ENCODE measurements at regions not wholly inside any gene's neighbourhood (a gene's known extent, or its start where the extent isn't known, plus 50 kb on each side); places are given as distances from the start of the nearest gene placed in this dataset.

GRCh38 chr9:82597241-82598203 lies 465.4 kb downstream of the RASEF start:
- no peaks in the 10 kb centered on the region for H3K4me1 ChIP-seq (ENCODE audit: insufficient read depth, insufficient read length)
- H3K27me3 ChIP-seq (ENCODE audit: insufficient read depth, insufficient read length) = no peaks in the 10 kb centered on the region
- H3K9ac ChIP-seq (ENCODE audit: insufficient read length, low read depth) = no peak overlapping the region
- DNase-seq (ENCODE audit: low read depth, low spot score) = no peak
- no peaks in the 10 kb centered on the region for H3K36me3 ChIP-seq (ENCODE audit: insufficient read depth, insufficient read length, low read length)
- TF ChIP-seq SUZ12 (IDR thresholded peaks at IDR 0.05; ENCODE audit: extremely low read depth, insufficient read depth, insufficient read length) (no peak), ZNF274 (IDR thresholded peaks at IDR 0.05; ENCODE audit: low read depth, low read length) (no peak), YY1 (IDR thresholded peaks at IDR 0.05; ENCODE audit: insufficient read depth, insufficient read length) (no peak)
- no peaks in the 10 kb centered on the region for H3K9me3 ChIP-seq (ENCODE audit: insufficient read depth, low read length)
- H3K4me3 ChIP-seq (ENCODE audit: insufficient read length, low read depth) = no peak overlapping the region

DNA sequence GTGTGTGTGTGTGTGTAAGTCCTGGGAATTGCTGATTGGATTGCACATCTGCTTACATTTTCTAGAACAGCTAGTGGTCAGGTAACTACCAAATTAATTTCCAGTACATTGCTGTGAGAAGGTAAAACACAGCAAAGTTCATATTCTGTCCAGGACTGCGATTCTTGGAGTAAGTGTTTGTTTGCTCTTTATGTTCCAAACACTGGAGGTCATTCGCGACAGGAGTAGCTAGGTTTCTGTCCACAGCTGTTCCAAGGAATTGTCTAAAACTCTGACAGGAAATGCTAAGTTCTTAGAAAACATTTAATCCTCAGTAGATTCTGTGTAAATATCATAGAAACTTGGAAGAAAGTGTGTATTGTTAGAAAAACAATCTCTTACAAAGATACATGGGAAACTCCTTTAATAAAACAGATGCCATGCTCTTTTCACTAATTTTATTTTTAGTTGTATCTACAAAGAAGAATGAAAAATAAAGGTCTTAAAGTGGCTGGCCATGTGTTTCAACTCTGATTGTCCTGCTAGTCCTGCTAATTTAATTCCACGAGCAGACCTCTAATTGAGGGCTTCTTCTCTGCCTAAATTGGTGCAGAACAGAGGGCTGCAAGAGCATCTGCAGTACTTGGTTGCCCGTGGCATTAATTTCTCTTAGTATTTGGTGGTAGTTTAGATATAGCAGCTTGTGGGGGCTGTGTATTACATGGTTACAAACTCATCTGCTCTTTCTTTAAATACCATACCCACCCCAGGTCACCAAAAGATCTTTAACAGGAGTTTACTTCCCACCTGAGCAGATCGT lies 464.5 kb downstream of the RASEF start:
- TF ChIP-seq SUZ12 (IDR thresholded peaks at IDR 0.05; ENCODE audit: extremely low read depth, insufficient read depth, insufficient read length) (no peak), ZNF274 (IDR thresholded peaks at IDR 0.05; ENCODE audit: low read depth, low read length) (no peak), YY1 (IDR thresholded peaks at IDR 0.05; ENCODE audit: insufficient read depth, insufficient read length) (no peak)
- Histone ChIP-seq H3K4me1 (ENCODE audit: insufficient read depth, insufficient read length) (no peaks in the 10 kb centered on the region), H3K4me3 (ENCODE audit: insufficient read length, low read depth) (no peak overlapping the region), H3K36me3 (ENCODE audit: insufficient read depth, insufficient read length, low read length) (no peaks in the 10 kb centered on the region), H3K27me3 (ENCODE audit: insufficient read depth, insufficient read length) (no peaks in the 10 kb centered on the region), H3K9me3 (ENCODE audit: insufficient read depth, low read length) (no peaks in the 10 kb centered on the region), H3K9ac (ENCODE audit: insufficient read length, low read depth) (no peak overlapping the region)
- DNase-seq (ENCODE audit: low read depth, low spot score) = no peak

DNA sequence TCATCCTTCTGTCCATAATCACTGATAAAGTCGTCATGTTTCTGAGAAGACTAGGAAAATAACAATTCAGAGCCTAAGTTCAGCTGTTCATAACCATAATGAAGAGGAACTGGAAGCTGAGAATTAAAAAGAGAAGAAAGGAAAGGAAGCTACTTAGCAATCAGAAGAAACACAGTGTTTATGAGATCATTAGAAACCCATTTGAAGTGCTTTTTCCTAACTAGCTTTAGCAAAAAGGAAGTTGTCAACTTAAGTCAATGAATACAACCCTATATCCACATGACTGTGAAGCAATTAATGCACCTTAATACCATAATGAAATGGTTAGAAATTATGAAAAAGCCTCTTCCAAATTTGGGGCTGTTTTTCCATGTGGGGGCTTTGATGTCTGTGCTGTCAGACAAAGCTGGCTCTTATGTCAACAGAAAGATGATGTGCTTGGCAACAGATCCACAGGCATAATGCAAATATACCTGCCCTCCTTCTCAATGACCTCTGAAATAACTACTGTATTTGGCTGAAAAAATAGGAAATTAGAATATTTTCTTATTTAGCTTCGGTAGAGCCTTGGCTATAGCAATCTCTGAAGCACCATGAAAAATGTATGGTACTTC lies 463.5 kb downstream of the RASEF start:
- no peaks in the 10 kb centered on the region for H3K4me1 ChIP-seq (ENCODE audit: insufficient read depth, insufficient read length)
- H3K36me3 ChIP-seq (ENCODE audit: insufficient read depth, insufficient read length, low read length) = no peaks in the 10 kb centered on the region
- TF ChIP-seq YY1 (IDR thresholded peaks at IDR 0.05; ENCODE audit: insufficient read depth, insufficient read length) (no peak), SUZ12 (IDR thresholded peaks at IDR 0.05; ENCODE audit: extremely low read depth, insufficient read depth, insufficient read length) (no peak), ZNF274 (IDR thresholded peaks at IDR 0.05; ENCODE audit: low read depth, low read length) (no peak)
- H3K27me3 ChIP-seq (ENCODE audit: insufficient read depth, insufficient read length) = no peaks in the 10 kb centered on the region
- H3K9me3 ChIP-seq (ENCODE audit: insufficient read depth, low read length) = no peaks in the 10 kb centered on the region
- DNase-seq (ENCODE audit: low read depth, low spot score) = no peak
- H3K4me3 ChIP-seq (ENCODE audit: insufficient read length, low read depth) = no peak overlapping the region
- no peak overlapping the region for H3K9ac ChIP-seq (ENCODE audit: insufficient read length, low read depth)

DNA sequence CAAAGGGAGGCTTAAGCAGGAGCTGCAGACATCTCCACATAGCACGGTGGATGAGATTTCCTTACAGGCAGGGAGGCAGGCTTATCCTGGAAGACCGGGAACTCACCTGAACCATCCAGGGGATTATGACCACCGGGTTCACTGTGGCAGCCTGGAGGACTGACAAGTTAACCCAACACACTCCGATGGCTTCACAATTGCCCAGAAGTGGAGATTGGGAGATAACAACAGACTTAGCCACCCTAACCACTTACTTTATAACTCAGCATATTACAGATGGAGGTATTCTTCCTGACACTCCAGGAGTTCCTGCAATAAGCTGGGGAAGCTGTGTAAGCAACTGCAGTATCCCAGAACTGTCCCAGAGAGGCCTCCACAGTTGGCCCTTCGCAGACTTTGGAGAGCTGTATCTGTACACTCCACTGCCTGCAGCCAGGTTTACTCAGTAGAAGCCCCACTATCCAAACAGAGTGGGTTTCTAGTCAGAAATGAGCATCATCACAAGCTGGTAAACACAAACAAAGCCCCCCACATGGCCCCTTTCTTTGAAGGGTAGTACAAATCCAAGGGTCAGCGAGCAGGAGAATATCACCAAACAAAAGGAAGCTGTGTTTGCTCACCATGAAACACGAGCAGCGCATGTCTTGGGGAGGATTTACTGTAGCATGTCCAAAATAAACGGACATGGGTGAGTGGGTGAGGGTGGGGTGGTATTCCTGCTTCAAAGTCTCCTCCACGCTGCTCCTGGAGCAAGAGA lies 462.2 kb downstream of the RASEF start:
- Histone ChIP-seq H3K4me3 (ENCODE audit: insufficient read length, low read depth) (no peak overlapping the region), H3K36me3 (ENCODE audit: insufficient read depth, insufficient read length, low read length) (no peaks in the 10 kb centered on the region), H3K4me1 (ENCODE audit: insufficient read depth, insufficient read length) (no peaks in the 10 kb centered on the region), H3K27me3 (ENCODE audit: insufficient read depth, insufficient read length) (no peaks in the 10 kb centered on the region), H3K9me3 (ENCODE audit: insufficient read depth, low read length) (no peaks in the 10 kb centered on the region), H3K9ac (ENCODE audit: insufficient read length, low read depth) (no peak overlapping the region)
- DNase-seq (ENCODE audit: low read depth, low spot score) = no peak
- TF ChIP-seq YY1 (IDR thresholded peaks at IDR 0.05; ENCODE audit: insufficient read depth, insufficient read length) = no peak
- TF ChIP-seq ZNF274 (IDR thresholded peaks at IDR 0.05; ENCODE audit: low read depth, low read length) = no peak
- no peak for TF ChIP-seq SUZ12 (IDR thresholded peaks at IDR 0.05; ENCODE audit: extremely low read depth, insufficient read depth, insufficient read length)

DNA sequence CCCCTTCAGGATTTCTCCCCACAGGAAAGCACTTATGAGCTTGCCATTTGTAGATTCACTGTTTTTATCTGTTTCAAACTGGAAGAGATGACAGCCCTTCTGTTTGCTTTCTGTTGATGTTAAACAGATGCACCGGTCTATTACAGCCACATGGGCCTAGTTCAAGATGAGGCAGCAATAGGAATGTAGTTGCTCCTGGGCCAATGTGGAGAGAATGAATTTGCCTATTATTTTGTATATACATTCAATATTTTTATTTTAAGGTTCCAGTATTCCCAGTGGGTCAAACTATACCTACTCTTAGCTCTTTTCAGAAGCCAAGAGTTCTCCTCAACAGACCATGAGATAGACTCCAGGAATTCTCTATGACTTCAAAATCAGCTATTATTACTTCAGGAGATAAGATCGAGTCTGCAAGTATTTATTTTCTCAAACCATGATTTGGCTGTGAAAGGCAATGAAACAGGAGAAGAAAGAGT lies 461.6 kb downstream of the RASEF start:
- no peaks in the 10 kb centered on the region for H3K4me1 ChIP-seq (ENCODE audit: insufficient read depth, insufficient read length)
- no peaks in the 10 kb centered on the region for H3K36me3 ChIP-seq (ENCODE audit: insufficient read depth, insufficient read length, low read length)
- no peak for DNase-seq (ENCODE audit: low read depth, low spot score)
- no peaks in the 10 kb centered on the region for H3K27me3 ChIP-seq (ENCODE audit: insufficient read depth, insufficient read length)
- H3K9ac ChIP-seq (ENCODE audit: insufficient read length, low read depth) = no peak overlapping the region
- H3K9me3 ChIP-seq (ENCODE audit: insufficient read depth, low read length) = no peaks in the 10 kb centered on the region
- TF ChIP-seq ZNF274 (IDR thresholded peaks at IDR 0.05; ENCODE audit: low read depth, low read length) = no peak
- TF ChIP-seq SUZ12 (IDR thresholded peaks at IDR 0.05; ENCODE audit: extremely low read depth, insufficient read depth, insufficient read length) = no peak
- no peak for TF ChIP-seq YY1 (IDR thresholded peaks at IDR 0.05; ENCODE audit: insufficient read depth, insufficient read length)
- no peak overlapping the region for H3K4me3 ChIP-seq (ENCODE audit: insufficient read length, low read depth)

- Histone ChIP-seq H3K27me3 (ENCODE audit: insufficient read depth, insufficient read length) (no peaks in the 10 kb centered on the region), H3K4me3 (ENCODE audit: insufficient read length, low read depth) (no peak overlapping the region), H3K4me1 (ENCODE audit: insufficient read depth, insufficient read length) (no peaks in the 10 kb centered on the region), H3K9me3 (ENCODE audit: insufficient read depth, low read length) (no peaks in the 10 kb centered on the region), H3K9ac (ENCODE audit: insufficient read length, low read depth) (no peak overlapping the region), H3K36me3 (ENCODE audit: insufficient read depth, insufficient read length, low read length) (no peaks in the 10 kb centered on the region)
- TF ChIP-seq ZNF274 (IDR thresholded peaks at IDR 0.05; ENCODE audit: low read depth, low read length) (no peak), YY1 (IDR thresholded peaks at IDR 0.05; ENCODE audit: insufficient read depth, insufficient read length) (no peak), SUZ12 (IDR thresholded peaks at IDR 0.05; ENCODE audit: extremely low read depth, insufficient read depth, insufficient read length) (no peak)
- no peak for DNase-seq (ENCODE audit: low read depth, low spot score)
Observed at GRCh38 chr9:82604947-82605656, 457.8 kb downstream of the RASEF start.
